ENCODE measurements at regions not wholly inside any gene's neighbourhood (a gene's known extent, or its start where the extent isn't known, plus 50 kb on each side); places are given as distances from the start of the nearest gene placed in this dataset.

- TF ChIP-seq EZH2phosphoT487 (IDR thresholded peaks at IDR 0.05; ENCODE audit: low read depth) (no peak), CTCF (IDR thresholded peaks at IDR 0.05; ENCODE audit: low read depth, low read length) (no peak)
These were observed 60.4 kb upstream of the GORAB start for GRCh38 chr1:170471398-170472053.

All from OCI-LY3 (cell line).